Right atrium auricular region (tissue), 2 donors: ENCODE measurements at regions not wholly inside any gene's neighbourhood (a gene's known extent, or its start where the extent isn't known, plus 50 kb on each side); places are given as distances from the start of the nearest gene placed in this dataset.
"Not testable (repeated sequence)": the region's sequence is repeated elsewhere in the genome, so short reads cannot be mapped to it uniquely, and the experiment has no call there.

Experiments
- DNase-seq: peaks from one replicate; pipeline ENCODE4 v3.0.0-alpha.2; 2019; ENCODE audit warnings: low spot score
- H3K27ac ChIP-seq, 2 donors: fragments of 200-600 bp; sonication (generic); 1 replicate in 1 of 2; 2 replicates in 1 of 2; pipeline ENCODE4 v1.5.1; 2016 to 2019
- H3K27me3 ChIP-seq, 2 donors: fragments of 200-600 bp; sonication (generic); one replicate each; pipeline versions ENCODE4 v1.5.1 to v1.6.0; 2017 to 2019
- H3K36me3 ChIP-seq: fragments of 200-600 bp; sonication (generic); one replicate; pipeline ENCODE4 v1.5.1; 2016
- H3K4me1 ChIP-seq, 2 donors: fragments of 200-600 bp; sonication (generic); one replicate each; pipeline versions ENCODE4 v1.5.1 to v1.6.0; 2017 to 2019
- H3K4me3 ChIP-seq, 2 donors: fragments of 200-600 bp; sonication (generic); 1 replicate in 1 of 2; 2 replicates in 1 of 2; pipeline ENCODE4 v1.5.1; 2017 to 2019; ENCODE audit warnings: mild to moderate bottlenecking in 1 of 2, moderate library complexity in 1 of 2
- H3K9me3 ChIP-seq, 2 donors: fragments of 200-600 bp; sonication (generic); one replicate each; pipeline ENCODE4 v1.5.1; 2019
- TF ChIP-seq, protein P1 (sequence below), 2 donors: fragments of 200-600 bp; sonication (generic); IDR thresholded peaks; one replicate each; pipeline ENCODE4 v1.5.1; 2019; ENCODE audit warnings: antibody characterized with exemption in 2 of 2

DNA sequence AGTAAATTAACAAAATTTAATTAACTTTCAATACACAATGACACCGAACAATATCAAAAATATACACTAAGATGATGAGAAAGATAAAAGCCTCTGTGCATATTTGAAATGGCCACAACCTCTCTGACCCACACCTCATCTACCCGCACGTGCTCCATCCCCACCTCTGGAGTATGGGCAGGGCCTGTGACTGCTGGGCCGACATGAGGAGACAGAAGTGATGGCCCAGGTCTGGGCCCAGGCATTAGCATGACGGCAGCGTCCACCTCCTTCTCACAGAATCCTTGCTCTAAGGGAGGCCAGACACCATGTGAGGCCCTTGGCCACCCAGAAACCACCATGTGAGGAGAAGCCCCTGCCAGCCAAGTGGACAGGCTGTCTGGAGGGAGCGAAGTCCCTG lies 122.1 kb upstream of the RNF32 start:
- H3K4me1 ChIP-seq, result no peaks in the 10 kb centered on the region
- no peaks in the 10 kb centered on the region for H3K27me3 ChIP-seq
- TF ChIP-seq, protein P1, sequence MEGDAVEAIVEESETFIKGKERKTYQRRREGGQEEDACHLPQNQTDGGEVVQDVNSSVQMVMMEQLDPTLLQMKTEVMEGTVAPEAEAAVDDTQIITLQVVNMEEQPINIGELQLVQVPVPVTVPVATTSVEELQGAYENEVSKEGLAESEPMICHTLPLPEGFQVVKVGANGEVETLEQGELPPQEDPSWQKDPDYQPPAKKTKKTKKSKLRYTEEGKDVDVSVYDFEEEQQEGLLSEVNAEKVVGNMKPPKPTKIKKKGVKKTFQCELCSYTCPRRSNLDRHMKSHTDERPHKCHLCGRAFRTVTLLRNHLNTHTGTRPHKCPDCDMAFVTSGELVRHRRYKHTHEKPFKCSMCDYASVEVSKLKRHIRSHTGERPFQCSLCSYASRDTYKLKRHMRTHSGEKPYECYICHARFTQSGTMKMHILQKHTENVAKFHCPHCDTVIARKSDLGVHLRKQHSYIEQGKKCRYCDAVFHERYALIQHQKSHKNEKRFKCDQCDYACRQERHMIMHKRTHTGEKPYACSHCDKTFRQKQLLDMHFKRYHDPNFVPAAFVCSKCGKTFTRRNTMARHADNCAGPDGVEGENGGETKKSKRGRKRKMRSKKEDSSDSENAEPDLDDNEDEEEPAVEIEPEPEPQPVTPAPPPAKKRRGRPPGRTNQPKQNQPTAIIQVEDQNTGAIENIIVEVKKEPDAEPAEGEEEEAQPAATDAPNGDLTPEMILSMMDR (IDR thresholded peaks at IDR 0.05), result no peak
- no peak for DNase-seq
- no peaks in the 10 kb centered on the region for H3K36me3 ChIP-seq
- no peak overlapping the region for H3K4me3 ChIP-seq
- H3K9me3 ChIP-seq, result no peaks in the 10 kb centered on the region
- no peak overlapping the region for H3K27ac ChIP-seq

- not testable (repeated sequence) for H3K27ac ChIP-seq, DNase-seq, H3K4me1 ChIP-seq, H3K4me3 ChIP-seq, H3K27me3 ChIP-seq, H3K9me3 ChIP-seq, H3K36me3 ChIP-seq
These were observed 122.7 kb upstream of the RNF32 start for GRCh38 chr7:156517858-156518257.

- TF ChIP-seq, protein P1 (IDR thresholded peaks at IDR 0.05), result no peak
- H3K4me1 ChIP-seq, result no peaks in the 10 kb centered on the region
These were observed 123.7 kb upstream of the RNF32 start for GRCh38 chr7:156516791-156517378.

DNA sequence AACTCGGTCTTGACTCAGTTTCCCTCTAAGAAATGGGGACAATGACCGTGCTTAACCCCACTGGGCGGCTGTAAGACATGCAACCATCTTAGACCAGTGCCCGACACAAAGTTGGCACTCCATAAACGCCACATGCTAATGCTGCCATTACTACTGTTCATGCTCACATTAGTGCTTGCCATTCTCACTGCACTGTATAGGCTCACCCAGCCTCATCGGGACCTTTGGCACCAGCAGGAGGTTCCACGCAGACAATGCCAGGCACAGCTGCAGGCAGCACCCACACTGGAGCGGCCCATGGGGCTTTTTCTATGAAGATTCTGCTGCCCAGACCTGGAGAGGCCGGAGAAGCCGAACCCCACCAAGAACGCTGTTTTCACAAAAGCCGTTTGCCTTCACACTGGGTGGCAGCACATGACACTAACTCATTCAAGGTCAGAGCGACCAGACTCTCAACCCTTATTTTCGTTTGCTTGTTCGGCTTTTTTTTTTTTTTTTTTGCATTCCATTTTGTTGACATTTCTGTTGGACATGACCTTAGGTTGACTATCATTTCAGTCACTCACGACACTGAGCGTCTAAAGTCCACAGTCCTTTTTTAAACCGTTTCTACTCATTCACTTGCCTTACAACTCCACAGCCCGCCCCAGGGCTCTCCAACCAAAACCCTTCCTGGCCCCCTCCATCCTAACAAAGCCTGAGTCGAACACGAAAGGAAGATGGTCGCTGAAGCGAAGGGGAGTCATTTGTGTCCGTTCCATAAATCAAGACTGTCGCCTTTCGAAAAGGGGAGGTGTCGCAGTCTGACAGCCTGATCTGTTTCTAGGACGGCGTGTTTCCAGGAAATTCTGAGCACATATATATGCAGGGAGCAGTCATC lies 124.4 kb upstream of the RNF32 start:
- Histone ChIP-seq H3K4me1 (no peaks in the 10 kb centered on the region), H3K27ac (no peak overlapping the region), H3K36me3 (no peaks in the 10 kb centered on the region), H3K4me3 (no peak overlapping the region), H3K9me3 (peaks cover 0 to 13% of the 10 kb centered on the region in 2 donors), H3K27me3 (no peaks in the 10 kb centered on the region)
- TF ChIP-seq, protein P1 (IDR thresholded peaks at IDR 0.05), result no peak
- DNase-seq, result no peak

More at GRCh38 chr7:156516791-156517378, 123.7 kb upstream of the RNF32 start:
- DNase-seq, result no peak
- no peaks in the 10 kb centered on the region for H3K36me3 ChIP-seq
- H3K9me3 ChIP-seq, result peaks cover 0 to 5% of the 10 kb centered on the region in 2 donors
- no peak overlapping the region for H3K27ac ChIP-seq
- no peaks in the 10 kb centered on the region for H3K27me3 ChIP-seq
- H3K4me3 ChIP-seq, result no peak overlapping the region

- no peaks in the 10 kb centered on the region for H3K4me1 ChIP-seq
- TF ChIP-seq, protein P1 (IDR thresholded peaks at IDR 0.05), result no peak
- H3K27ac ChIP-seq, result no peak overlapping the region
- no peak overlapping the region for H3K4me3 ChIP-seq
- H3K27me3 ChIP-seq, result no peaks in the 10 kb centered on the region
- peaks cover 0 to 21% of the 10 kb centered on the region in 2 donors for H3K9me3 ChIP-seq
- no peak for DNase-seq
- H3K36me3 ChIP-seq, result no peaks in the 10 kb centered on the region
These were observed 125.7 kb upstream of the RNF32 start for GRCh38 chr7:156514851-156515250.

- Histone ChIP-seq H3K27ac (no peak overlapping the region), H3K36me3 (no peaks in the 10 kb centered on the region), H3K4me1 (no peaks in the 10 kb centered on the region), H3K4me3 (no peak overlapping the region), H3K27me3 (no peaks in the 10 kb centered on the region), H3K9me3 (peaks cover 0 to 21% of the 10 kb centered on the region in 2 donors)
- TF ChIP-seq, protein P1 (IDR thresholded peaks at IDR 0.05), result no peak
- no peak for DNase-seq
These were observed 129.1 kb upstream of the RNF32 start for GRCh38 chr7:156511426-156511825.
